SK-N-SH treated with all-trans-retinoic acid at 6 μM for 48 hours (cell line): ENCODE measurements at regions not wholly inside any gene's neighbourhood (a gene's known extent, or its start where the extent isn't known, plus 50 kb on each side); places are given as distances from the start of the nearest gene placed in this dataset.

ENCODE experiments used
- ATAC-seq: fragments of 200-7000 bp; cut with Tn5 transposase; 3 replicates; pipeline ENCODE4 v1.9.1; 2020; ENCODE audit warnings: mild to moderate bottlenecking, moderate library complexity
- ARNTL ChIP-seq: fragments of 450-650 bp; formaldehyde crosslinking; IDR thresholded peaks from 2 replicates; pipeline ENCODE4 v1.5.0; 2020; ENCODE audit warnings: low read depth, mild to moderate bottlenecking, moderate library complexity, borderline replicate concordance
- BACH2 ChIP-seq: fragments of 250-450 bp; sonication (Bioruptor Pico); IDR thresholded peaks from 2 replicates; pipeline ENCODE4 v1.9.0; 2021; ENCODE audit warnings: mild to moderate bottlenecking, borderline replicate concordance
- CREB5 ChIP-seq: fragments of 250-450 bp; sonication (Bioruptor Pico); IDR thresholded peaks from 2 replicates; pipeline ENCODE4 v1.5.1; 2020; ENCODE audit warnings: low read depth, mild to moderate bottlenecking, moderate library complexity
- CSDC2 ChIP-seq: fragments of 250-450 bp; sonication (Bioruptor Pico); IDR thresholded peaks from 2 replicates; pipeline ENCODE4 v1.5.0; 2020; ENCODE audit warnings: mild to moderate bottlenecking, moderate library complexity
- CSRNP3 ChIP-seq: fragments of 250-450 bp; sonication (Bioruptor Pico); IDR thresholded peaks from 2 replicates; pipeline ENCODE4 v1.5.1; 2021; ENCODE audit warnings: mild to moderate bottlenecking, moderate library complexity
- GLIS3 ChIP-seq: fragments of 250-450 bp; sonication (Bioruptor Pico); IDR thresholded peaks from 2 replicates; pipeline ENCODE4 v1.5.0; 2020; ENCODE audit warnings: mild to moderate bottlenecking, moderate library complexity
- ISL1 ChIP-seq: fragments of 250-450 bp; sonication (Bioruptor Pico); IDR thresholded peaks from 2 replicates; pipeline ENCODE4 v2.1.2; 2022; ENCODE audit warnings: mild to moderate bottlenecking, moderate library complexity
- OSR1 ChIP-seq: fragments of 250-450 bp; sonication (Bioruptor Pico); IDR thresholded peaks from 2 replicates; pipeline ENCODE4 v1.8.0; 2022; ENCODE audit warnings: moderate library complexity, mild to moderate bottlenecking, inconsistent platforms
- PATZ1 ChIP-seq: fragments of 250-450 bp; sonication (Bioruptor Pico); IDR thresholded peaks from 2 replicates; pipeline ENCODE4 v1.8.0; 2020; ENCODE audit warnings: mild to moderate bottlenecking, moderate library complexity, borderline replicate concordance
- POU6F1 ChIP-seq: fragments of 250-450 bp; sonication (Bioruptor Pico); IDR thresholded peaks from 2 replicates; pipeline ENCODE4 v1.8.0; 2021; ENCODE audit warnings: low read depth, mild to moderate bottlenecking, moderate library complexity, borderline replicate concordance
- PPARA ChIP-seq: fragments of 250-450 bp; sonication (Bioruptor Pico); IDR thresholded peaks from 2 replicates; pipeline ENCODE4 v1.5.0; 2020; ENCODE audit warnings: mild to moderate bottlenecking, borderline replicate concordance
- RARB ChIP-seq: fragments of 250-450 bp; sonication (Bioruptor Pico); IDR thresholded peaks from 2 replicates; pipeline ENCODE4 v1.8.0; 2021; ENCODE audit warnings: mild to moderate bottlenecking, moderate library complexity
- SNAI2 ChIP-seq: fragments of 250-450 bp; sonication (Bioruptor Pico); IDR thresholded peaks from 2 replicates; pipeline ENCODE4 v1.5.0; 2020; ENCODE audit warnings: mild to moderate bottlenecking, moderate library complexity
- TCF4 ChIP-seq: fragments of 250-450 bp; sonication (Bioruptor Pico); IDR thresholded peaks from 2 replicates; pipeline ENCODE4 v1.8.0; 2021; ENCODE audit warnings: mild to moderate bottlenecking, moderate library complexity, borderline replicate concordance
- TOX ChIP-seq: fragments of 250-450 bp; sonication (Bioruptor Pico); IDR thresholded peaks from 2 replicates; pipeline ENCODE4 v1.8.0; 2021; ENCODE audit warnings: mild to moderate bottlenecking, moderate library complexity, borderline replicate concordance
- ZC3H10 ChIP-seq: fragments of 250-450 bp; sonication (Bioruptor Pico); IDR thresholded peaks from 2 replicates; pipeline ENCODE4 v1.5.1; 2021; ENCODE audit warnings: mild to moderate bottlenecking, moderate library complexity
- ZFP3 ChIP-seq: fragments of 250-450 bp; sonication (Bioruptor Pico); IDR thresholded peaks from 2 replicates; pipeline ENCODE4 v1.5.0; 2020; ENCODE audit warnings: mild to moderate bottlenecking, moderate library complexity
- ZFP30 ChIP-seq: fragments of 450-650 bp; formaldehyde crosslinking; IDR thresholded peaks from 2 replicates; pipeline ENCODE4 v1.5.0; 2022; ENCODE audit warnings: mild to moderate bottlenecking, moderate library complexity
- ZNF565 ChIP-seq: fragments of 450-650 bp; formaldehyde crosslinking; conservative IDR thresholded peaks from 2 replicates; pipeline ENCODE4 v1.5.0; 2020; ENCODE audit warnings: low read depth, mild to moderate bottlenecking, moderate library complexity
- ZNF70 ChIP-seq: fragments of 450-650 bp; formaldehyde crosslinking; IDR thresholded peaks from 2 replicates; pipeline ENCODE4 v1.5.0; 2020; ENCODE audit warnings: mild to moderate bottlenecking, moderate library complexity
- ZNF8 ChIP-seq: fragments of 450-650 bp; formaldehyde crosslinking; IDR thresholded peaks from 2 replicates; pipeline ENCODE4 v1.5.0; 2020; ENCODE audit warnings: mild to moderate bottlenecking, moderate library complexity
- TF ChIP-seq, protein P1 (sequence below): fragments of 250-450 bp; sonication (Bioruptor Pico); IDR thresholded peaks from 2 replicates; pipeline ENCODE4 v1.5.0; 2020; ENCODE audit warnings: mild to moderate bottlenecking, moderate library complexity

DNA sequence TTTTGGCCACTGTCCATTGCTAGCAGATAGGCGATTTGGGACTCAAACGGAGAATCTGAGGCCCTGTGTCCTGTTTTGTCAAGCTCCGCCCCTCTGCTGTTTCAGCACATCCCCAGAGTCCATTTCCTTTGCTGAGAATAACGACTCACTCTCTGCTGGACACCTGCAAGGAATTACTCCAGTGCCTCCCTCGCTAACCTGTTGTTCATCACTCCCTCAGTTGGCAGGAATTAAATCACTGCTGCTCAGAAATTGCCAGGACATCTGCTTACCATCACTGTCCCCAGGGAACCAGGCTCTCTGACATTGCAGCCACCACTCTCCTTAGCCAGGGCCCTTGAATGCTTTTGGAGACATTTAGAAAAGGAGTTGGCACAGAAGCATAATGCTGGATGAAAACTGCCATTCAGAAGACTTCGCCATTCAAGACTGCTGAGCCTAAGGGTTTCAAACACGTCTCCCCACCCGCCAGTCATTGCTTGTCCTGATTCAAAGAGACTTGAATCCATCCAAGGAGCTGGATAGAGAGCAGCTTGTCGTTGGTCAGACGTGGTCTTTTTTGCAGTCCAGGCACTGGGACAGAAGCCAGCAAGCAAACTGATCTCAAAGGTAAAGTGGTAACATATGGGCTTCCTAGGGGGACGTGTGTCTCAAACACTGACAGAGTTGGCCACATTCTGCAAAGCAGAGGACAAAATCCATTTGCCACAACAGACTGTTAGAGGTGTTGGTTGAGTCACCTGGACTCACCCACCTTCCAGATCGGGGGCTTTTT, 155.3 kb downstream of the UXS1 start:
- ATAC-seq = peak; percentile 75
- TF ChIP-seq ISL1 (CRISPR knock-in tag) (peak; percentile 40; the same call in 1 of the 2 replicates), SNAI2 (CRISPR knock-in tag) (no peak), TCF4 (peak; percentile 90), ZNF70 (no peak), ZC3H10 (CRISPR knock-in tag) (no peak)
- TF ChIP-seq, protein P1, sequence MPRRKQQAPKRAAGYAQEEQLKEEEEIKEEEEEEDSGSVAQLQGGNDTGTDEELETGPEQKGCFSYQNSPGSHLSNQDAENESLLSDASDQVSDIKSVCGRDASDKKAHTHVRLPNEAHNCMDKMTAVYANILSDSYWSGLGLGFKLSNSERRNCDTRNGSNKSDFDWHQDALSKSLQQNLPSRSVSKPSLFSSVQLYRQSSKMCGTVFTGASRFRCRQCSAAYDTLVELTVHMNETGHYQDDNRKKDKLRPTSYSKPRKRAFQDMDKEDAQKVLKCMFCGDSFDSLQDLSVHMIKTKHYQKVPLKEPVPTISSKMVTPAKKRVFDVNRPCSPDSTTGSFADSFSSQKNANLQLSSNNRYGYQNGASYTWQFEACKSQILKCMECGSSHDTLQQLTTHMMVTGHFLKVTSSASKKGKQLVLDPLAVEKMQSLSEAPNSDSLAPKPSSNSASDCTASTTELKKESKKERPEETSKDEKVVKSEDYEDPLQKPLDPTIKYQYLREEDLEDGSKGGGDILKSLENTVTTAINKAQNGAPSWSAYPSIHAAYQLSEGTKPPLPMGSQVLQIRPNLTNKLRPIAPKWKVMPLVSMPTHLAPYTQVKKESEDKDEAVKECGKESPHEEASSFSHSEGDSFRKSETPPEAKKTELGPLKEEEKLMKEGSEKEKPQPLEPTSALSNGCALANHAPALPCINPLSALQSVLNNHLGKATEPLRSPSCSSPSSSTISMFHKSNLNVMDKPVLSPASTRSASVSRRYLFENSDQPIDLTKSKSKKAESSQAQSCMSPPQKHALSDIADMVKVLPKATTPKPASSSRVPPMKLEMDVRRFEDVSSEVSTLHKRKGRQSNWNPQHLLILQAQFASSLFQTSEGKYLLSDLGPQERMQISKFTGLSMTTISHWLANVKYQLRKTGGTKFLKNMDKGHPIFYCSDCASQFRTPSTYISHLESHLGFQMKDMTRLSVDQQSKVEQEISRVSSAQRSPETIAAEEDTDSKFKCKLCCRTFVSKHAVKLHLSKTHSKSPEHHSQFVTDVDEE (CRISPR knock-in tag) = peak; percentile 89; the same call in 1 of the 2 replicates
- TF ChIP-seq, all 23 proteins: peak for 3

DNA sequence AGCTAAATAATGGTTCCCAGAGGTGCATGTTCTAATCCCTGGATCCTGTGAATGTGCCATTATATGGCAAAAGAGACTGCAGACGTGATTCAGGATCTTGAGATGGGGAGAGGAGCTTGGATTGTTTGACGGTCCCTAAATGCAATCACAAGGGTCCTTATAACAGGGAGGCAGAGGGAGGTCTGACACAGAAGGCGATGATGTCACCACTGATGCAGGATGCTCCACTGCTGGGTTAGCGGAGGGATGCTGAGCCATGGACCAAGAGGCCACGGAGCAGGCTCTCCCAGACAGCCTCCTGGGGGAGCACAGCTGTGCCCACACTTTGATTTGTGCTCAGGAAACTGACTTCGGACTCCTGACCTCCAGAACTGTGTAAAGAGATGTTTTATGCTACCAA, 156.2 kb downstream of the UXS1 start:
- no peak for ATAC-seq
- no peak for TF ChIP-seq ARNTL (CRISPR knock-in tag)
- no peak for TF ChIP-seq ZFP30
- TF ChIP-seq BACH2 = no peak
- TF ChIP-seq POU6F1 (CRISPR knock-in tag) = no peak
- no peak for TF ChIP-seq ZNF565
- no peak for TF ChIP-seq ISL1 (CRISPR knock-in tag)
- TF ChIP-seq GLIS3 (CRISPR knock-in tag) = no peak
- TF ChIP-seq ZFP3 = no peak
- TF ChIP-seq CSDC2 (CRISPR knock-in tag) = no peak
- TF ChIP-seq ZNF70 = no peak
- no peak for TF ChIP-seq PPARA
- TF ChIP-seq CREB5 (CRISPR knock-in tag) = no peak
- TF ChIP-seq ZC3H10 (CRISPR knock-in tag) = no peak
- no peak for TF ChIP-seq OSR1
- TF ChIP-seq ZNF8 = no peak
- no peak for TF ChIP-seq TCF4
- TF ChIP-seq PATZ1 (CRISPR knock-in tag) = no peak
- no peak for TF ChIP-seq TOX (CRISPR knock-in tag)
- TF ChIP-seq RARB (CRISPR knock-in tag) = no peak
- TF ChIP-seq CSRNP3 (CRISPR knock-in tag) = no peak

DNA sequence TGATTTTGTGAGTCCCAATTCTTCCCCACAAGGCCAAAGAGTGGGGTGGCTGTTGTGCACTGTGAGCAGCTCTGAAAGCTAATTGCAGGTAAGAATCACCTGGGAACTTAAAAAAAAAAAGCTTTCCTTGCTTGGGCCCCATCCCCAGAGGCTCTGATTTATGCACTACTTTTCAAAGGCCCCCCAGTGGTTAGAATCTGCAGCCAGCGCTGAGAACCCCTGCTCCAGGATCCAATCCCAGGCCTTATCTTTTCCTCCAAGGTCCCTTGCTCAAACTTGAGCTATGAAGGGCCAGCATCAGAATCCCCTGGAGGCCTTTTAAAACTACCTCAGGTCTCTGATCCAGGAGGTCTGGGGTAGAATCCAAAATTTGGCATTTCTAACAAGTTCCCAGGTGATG, 156.8 kb downstream of the UXS1 start:
- ATAC-seq = no peak
- TF ChIP-seq SNAI2 (CRISPR knock-in tag) = no peak
- no peak for TF ChIP-seq ARNTL (CRISPR knock-in tag)
- TF ChIP-seq PATZ1 (CRISPR knock-in tag) = no peak
- TF ChIP-seq POU6F1 (CRISPR knock-in tag) = no peak
- TF ChIP-seq CREB5 (CRISPR knock-in tag) = no peak
